ENCODE measurements at regions not wholly inside any gene's neighbourhood (a gene's known extent, or its start where the extent isn't known, plus 50 kb on each side); places are given as distances from the start of the nearest gene placed in this dataset.
A peak's percentile ranks its signal among the peaks of the same experiment; 100 is the strongest.
"Not testable (repeated sequence)": the region's sequence is repeated elsewhere in the genome, so short reads cannot be mapped to it uniquely, and the experiment has no call there.

DNA sequence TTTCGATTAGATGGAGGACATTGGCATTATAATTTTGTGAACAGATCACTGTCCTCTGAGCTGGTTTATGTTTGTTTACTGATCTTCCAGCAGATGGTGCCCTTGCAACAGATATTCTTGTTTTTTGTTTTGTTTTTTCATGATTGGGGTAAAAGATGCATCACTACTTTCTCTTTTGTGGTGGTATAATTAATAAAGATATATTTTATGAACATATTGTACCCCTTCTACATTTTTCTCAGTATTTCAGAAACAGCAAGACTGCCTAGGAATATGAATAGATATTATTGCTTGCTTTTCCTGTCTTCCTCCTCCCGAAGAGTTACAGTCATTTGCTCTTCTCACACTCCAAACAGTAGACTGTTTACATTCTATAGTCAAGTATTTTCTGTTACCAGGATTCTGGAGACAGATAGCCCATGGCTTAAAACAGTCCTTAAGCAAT is 905.2 kb downstream of the TRAM1L1 start:
- no peaks in the 10 kb centered on the region for H3F3A ChIP-seq (replicated peaks; ENCODE audit: low read depth)
- H3K27me3 Mint-ChIP-seq (ENCODE audit: insufficient read depth, low read depth, poor library complexity), result no peaks in the 10 kb centered on the region
- DNase-seq (ENCODE audit: low spot score) (peak; percentile 29), ATAC-seq (no peak)
- no peaks in the 10 kb centered on the region for H3K27me3 ChIP-seq (ENCODE audit: insufficient read depth)
- H3K4me1 ChIP-seq (ENCODE audit: insufficient read depth), result no peaks in the 10 kb centered on the region
- no peak overlapping the region for H3K4me3 ChIP-seq
- H3K36me3 Mint-ChIP-seq (ENCODE audit: low read depth), result no peaks in the 10 kb centered on the region
- no peaks in the 10 kb centered on the region for H3K9me2 ChIP-seq (ENCODE audit: insufficient read depth)
- H4K20me1 ChIP-seq (replicated peaks; ENCODE audit: insufficient read depth), result no peaks in the 10 kb centered on the region
- H3K27ac ChIP-seq (ENCODE audit: low read depth), result no peak overlapping the region
- no peaks in the 10 kb centered on the region for H3K4me1 Mint-ChIP-seq
- no peak overlapping the region for H3K4me2 ChIP-seq
- H3K4me3 Mint-ChIP-seq, result no peak overlapping the region
- H3K9me3 Mint-ChIP-seq, result no peaks in the 10 kb centered on the region
- 0 out of 2 replicates have a peak overlapping the region, but pooled peaks have one; percentile 18 for H2AFZ ChIP-seq
- no peaks in the 10 kb centered on the region for H3K36me3 ChIP-seq (ENCODE audit: insufficient read depth)
- no peak overlapping the region for H3K27ac Mint-ChIP-seq
- no peaks in the 10 kb centered on the region for H3K79me2 ChIP-seq (replicated peaks; ENCODE audit: insufficient read depth)
- TF ChIP-seq, protein P1, sequence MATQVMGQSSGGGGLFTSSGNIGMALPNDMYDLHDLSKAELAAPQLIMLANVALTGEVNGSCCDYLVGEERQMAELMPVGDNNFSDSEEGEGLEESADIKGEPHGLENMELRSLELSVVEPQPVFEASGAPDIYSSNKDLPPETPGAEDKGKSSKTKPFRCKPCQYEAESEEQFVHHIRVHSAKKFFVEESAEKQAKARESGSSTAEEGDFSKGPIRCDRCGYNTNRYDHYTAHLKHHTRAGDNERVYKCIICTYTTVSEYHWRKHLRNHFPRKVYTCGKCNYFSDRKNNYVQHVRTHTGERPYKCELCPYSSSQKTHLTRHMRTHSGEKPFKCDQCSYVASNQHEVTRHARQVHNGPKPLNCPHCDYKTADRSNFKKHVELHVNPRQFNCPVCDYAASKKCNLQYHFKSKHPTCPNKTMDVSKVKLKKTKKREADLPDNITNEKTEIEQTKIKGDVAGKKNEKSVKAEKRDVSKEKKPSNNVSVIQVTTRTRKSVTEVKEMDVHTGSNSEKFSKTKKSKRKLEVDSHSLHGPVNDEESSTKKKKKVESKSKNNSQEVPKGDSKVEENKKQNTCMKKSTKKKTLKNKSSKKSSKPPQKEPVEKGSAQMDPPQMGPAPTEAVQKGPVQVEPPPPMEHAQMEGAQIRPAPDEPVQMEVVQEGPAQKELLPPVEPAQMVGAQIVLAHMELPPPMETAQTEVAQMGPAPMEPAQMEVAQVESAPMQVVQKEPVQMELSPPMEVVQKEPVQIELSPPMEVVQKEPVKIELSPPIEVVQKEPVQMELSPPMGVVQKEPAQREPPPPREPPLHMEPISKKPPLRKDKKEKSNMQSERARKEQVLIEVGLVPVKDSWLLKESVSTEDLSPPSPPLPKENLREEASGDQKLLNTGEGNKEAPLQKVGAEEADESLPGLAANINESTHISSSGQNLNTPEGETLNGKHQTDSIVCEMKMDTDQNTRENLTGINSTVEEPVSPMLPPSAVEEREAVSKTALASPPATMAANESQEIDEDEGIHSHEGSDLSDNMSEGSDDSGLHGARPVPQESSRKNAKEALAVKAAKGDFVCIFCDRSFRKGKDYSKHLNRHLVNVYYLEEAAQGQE (IDR thresholded peaks at IDR 0.05; ENCODE audit: unreplicated experiment), result no peak
- TF ChIP-seq, protein P2, sequence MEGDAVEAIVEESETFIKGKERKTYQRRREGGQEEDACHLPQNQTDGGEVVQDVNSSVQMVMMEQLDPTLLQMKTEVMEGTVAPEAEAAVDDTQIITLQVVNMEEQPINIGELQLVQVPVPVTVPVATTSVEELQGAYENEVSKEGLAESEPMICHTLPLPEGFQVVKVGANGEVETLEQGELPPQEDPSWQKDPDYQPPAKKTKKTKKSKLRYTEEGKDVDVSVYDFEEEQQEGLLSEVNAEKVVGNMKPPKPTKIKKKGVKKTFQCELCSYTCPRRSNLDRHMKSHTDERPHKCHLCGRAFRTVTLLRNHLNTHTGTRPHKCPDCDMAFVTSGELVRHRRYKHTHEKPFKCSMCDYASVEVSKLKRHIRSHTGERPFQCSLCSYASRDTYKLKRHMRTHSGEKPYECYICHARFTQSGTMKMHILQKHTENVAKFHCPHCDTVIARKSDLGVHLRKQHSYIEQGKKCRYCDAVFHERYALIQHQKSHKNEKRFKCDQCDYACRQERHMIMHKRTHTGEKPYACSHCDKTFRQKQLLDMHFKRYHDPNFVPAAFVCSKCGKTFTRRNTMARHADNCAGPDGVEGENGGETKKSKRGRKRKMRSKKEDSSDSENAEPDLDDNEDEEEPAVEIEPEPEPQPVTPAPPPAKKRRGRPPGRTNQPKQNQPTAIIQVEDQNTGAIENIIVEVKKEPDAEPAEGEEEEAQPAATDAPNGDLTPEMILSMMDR (conservative IDR thresholded peaks at IDR 0.05; ENCODE audit: low read depth in 2 of 2), result peak; percentile 66 to 77

DNA sequence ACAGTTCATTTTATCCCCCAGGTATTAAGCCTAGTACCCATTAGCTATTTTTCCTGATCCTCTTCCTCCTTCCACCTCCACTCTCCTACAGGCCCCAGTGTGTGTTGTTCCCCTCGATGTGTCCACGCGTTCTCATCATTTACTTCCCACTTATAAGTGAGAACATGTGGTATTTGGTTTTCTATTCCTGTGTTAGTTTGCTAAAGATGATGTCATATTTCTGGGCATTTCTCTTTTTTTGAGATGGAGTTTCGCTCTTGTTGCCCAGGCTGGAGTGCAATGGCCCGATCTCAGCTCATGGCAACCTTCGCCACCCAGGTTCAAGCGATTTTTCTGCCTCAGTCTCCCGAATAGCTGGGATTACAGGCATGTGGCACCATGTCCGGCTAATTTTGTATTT is 934.0 kb downstream of the TRAM1L1 start:
- H4K20me1 ChIP-seq (replicated peaks; ENCODE audit: insufficient read depth); H3K27me3 Mint-ChIP-seq (ENCODE audit: insufficient read depth, low read depth, poor library complexity); H3K9me3 Mint-ChIP-seq; H3K9me2 ChIP-seq (ENCODE audit: insufficient read depth); H3K4me3 ChIP-seq; ATAC-seq; H3K27ac Mint-ChIP-seq; H3K4me3 Mint-ChIP-seq; H3K36me3 ChIP-seq (ENCODE audit: insufficient read depth); H3K4me2 ChIP-seq; DNase-seq (ENCODE audit: low spot score); H3F3A ChIP-seq (replicated peaks; ENCODE audit: low read depth); H3K27ac ChIP-seq (ENCODE audit: low read depth); H3K36me3 Mint-ChIP-seq (ENCODE audit: low read depth); H3K27me3 ChIP-seq (ENCODE audit: insufficient read depth); H3K79me2 ChIP-seq (replicated peaks; ENCODE audit: insufficient read depth); H2AFZ ChIP-seq: not testable (repeated sequence)
- peaks cover 12% of the 10 kb centered on the region; the same call in 1 of the 2 replicates for H3K4me1 ChIP-seq (ENCODE audit: insufficient read depth)
- H3K4me1 Mint-ChIP-seq, result peaks cover 26% of the 10 kb centered on the region

DNA sequence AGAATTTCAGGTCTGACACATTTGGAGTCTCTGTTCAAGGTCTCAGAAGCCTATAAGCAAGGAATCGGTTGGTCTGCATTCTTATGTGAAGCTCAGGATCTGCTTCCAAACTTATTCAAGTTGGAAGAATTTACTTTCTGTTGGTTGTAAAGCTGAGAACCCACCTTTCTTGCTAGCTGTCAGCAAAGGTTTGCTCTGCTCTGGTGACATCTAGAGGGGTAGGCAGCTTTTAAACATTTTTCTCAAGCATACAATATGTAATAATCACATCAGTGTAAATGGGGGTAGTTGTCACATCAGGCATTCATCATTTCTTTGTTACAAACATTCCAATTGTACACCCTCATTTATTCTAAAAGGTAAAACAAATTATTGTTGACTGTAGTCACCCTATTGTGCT is 935.2 kb downstream of the TRAM1L1 start:
- Histone ChIP-seq H3K27me3 (ENCODE audit: insufficient read depth) (no peaks in the 10 kb centered on the region), H2AFZ (no peak overlapping the region), H3K9me2 (ENCODE audit: insufficient read depth) (peaks cover 7% of the 10 kb centered on the region; the same call in 1 of the 2 replicates), H3K36me3 (ENCODE audit: insufficient read depth) (no peaks in the 10 kb centered on the region), H4K20me1 (replicated peaks; ENCODE audit: insufficient read depth) (no peaks in the 10 kb centered on the region), H3K4me3 (no peak overlapping the region), H3K4me2 (no peak overlapping the region), H3K27ac (ENCODE audit: low read depth) (no peak overlapping the region; the same call in 1 of the 2 replicates), H3F3A (replicated peaks; ENCODE audit: low read depth) (no peaks in the 10 kb centered on the region), H3K4me1 (ENCODE audit: insufficient read depth) (peaks cover 12% of the 10 kb centered on the region; the same call in 1 of the 2 replicates), H3K79me2 (replicated peaks; ENCODE audit: insufficient read depth) (no peaks in the 10 kb centered on the region)
- H3K9me3 Mint-ChIP-seq, result no peaks in the 10 kb centered on the region; the same call in 2 of the 3 replicates
- H3K4me3 Mint-ChIP-seq, result no peak overlapping the region
- H3K4me1 Mint-ChIP-seq, result peaks cover 26% of the 10 kb centered on the region
- DNase-seq (ENCODE audit: low spot score) (no peak), ATAC-seq (no peak)
- no peaks in the 10 kb centered on the region for H3K36me3 Mint-ChIP-seq (ENCODE audit: low read depth)
- no peak for TF ChIP-seq EZH2phosphoT487 (IDR thresholded peaks at IDR 0.05; ENCODE audit: unreplicated experiment)
- TF ChIP-seq, protein P2 (conservative IDR thresholded peaks at IDR 0.05; ENCODE audit: low read depth in 2 of 2), result peak; percentile 18 to 54; a peak in 2 of 4 replicates
- no peaks in the 10 kb centered on the region for H3K27me3 Mint-ChIP-seq (ENCODE audit: insufficient read depth, low read depth, poor library complexity)
- H3K27ac Mint-ChIP-seq, result no peak overlapping the region

Measured in GM23338 (cell line).